ENCODE measurements at regions not wholly inside any gene's neighbourhood (a gene's known extent, or its start where the extent isn't known, plus 50 kb on each side); places are given as distances from the start of the nearest gene placed in this dataset.
"Not testable (repeated sequence)": the region's sequence is repeated elsewhere in the genome, so short reads cannot be mapped to it uniquely, and the experiment has no call there.

DNA sequence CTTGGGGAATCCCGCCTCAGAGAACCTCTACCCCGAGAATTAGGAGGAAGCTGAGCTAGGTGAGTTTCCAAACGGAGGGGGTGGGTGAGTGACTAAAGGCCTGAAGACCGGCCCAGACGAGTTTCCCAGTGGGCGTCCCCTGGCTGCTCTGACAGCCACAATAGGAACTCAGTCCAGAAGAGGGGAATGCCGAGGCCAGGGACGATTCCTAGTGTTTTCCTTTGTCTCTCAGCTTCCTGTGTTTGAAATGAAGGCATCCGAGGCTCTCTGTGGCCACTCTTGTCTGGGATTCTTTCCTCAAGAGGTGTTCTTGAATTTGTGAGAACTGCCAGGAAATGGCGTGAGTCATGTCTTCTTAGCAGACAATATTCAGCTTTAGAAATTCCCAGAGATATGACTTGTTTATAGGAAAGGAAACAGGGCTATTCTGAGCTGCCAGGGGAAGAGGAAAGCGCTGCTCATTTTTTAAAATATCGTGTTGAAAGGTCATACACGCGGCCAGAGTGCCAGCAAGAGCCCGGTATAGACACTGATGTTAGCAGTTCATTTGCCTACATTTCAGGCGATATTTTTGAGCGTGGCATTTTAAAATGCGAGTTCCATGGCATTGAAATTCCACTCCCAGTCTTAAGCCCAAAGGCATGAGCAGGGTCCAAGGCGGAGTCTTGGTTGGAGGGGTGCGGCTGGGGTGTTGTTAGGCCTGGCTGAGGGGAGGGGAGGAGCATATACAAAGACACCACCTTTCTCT, 169.1 kb upstream of the KLF7 start:
- Mint-ChIP-seq H3K27ac (peak overlapping the region; percentile 81), H3K4me3 (peak overlapping the region; percentile 3), H3K36me3 (ENCODE audit: low read depth) (no peaks in the 10 kb centered on the region), H3K9me3 (no peaks in the 10 kb centered on the region), H3K4me1 (ENCODE audit: low read depth) (peaks cover 87% of the 10 kb centered on the region), H3K27me3 (no peaks in the 10 kb centered on the region)

DNA sequence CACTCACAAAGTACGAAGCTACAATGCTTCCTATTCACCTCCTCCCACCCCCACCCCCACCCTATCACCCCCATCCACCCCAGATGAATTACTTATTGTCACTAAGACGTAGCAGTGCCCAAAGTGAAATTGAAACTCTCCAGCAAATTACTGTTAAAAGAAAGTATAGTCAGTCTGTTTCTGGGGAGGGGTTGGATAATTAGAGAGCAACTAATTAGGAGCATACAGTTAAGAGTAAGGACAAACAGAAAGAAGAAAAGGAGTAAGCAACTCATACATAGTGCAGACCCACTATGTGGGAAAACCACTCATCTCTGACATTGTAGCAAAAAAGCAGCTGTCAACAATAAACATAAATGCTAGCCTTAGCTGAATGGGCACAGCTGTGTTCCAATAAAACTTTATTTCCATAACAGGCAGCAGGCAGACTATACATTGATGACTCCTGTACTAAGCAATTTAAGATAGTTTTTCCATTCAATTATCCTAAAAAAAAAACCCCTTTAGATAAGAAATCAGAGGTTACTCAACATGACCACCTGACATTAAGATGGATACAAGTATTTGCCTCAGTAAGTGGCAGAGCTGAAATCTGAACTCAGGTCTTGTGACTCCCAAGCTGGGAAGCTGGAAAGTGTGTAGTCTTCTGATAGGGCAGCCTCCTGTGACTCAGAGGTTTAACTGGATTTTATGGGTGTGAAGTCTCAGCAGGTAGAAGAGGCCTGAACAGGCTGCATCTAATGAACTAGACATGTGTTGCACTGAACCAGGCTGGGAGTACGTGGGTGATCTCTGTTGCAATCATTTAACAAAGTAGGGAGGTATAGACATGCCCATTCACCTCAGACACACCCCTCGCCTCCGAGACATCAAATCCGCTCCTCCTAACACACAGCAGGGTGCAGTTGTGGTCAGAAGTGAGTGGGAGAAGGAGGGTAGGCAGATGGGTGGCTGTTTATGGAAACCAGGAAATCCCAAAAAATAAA, 171.8 kb upstream of the KLF7 start:
- Mint-ChIP-seq H3K4me1 (ENCODE audit: low read depth) (peaks cover 62% of the 10 kb centered on the region), H3K27me3 (no peaks in the 10 kb centered on the region), H3K36me3 (ENCODE audit: low read depth) (no peaks in the 10 kb centered on the region), H3K4me3 (peak overlapping the region; percentile 35), H3K9me3 (no peaks in the 10 kb centered on the region), H3K27ac (peak overlapping the region; percentile 91)

DNA sequence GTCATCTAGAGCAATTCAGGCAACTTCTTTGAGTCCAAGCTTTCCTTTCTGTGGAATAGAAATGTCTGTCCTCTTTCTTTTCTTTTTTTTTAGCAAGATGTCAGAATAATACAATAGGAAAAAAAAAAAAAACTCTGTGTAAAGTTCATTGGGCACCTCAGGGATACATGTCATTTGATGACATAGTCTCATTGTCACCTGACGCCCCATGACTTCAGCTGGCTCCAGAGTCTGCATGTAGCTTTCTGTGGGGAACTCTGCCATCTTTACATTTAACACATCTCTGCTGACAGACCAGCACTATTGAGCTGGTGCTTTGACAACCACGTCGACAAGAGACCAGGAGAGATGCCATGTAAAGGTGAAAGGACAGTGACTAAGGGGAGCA, 172.5 kb upstream of the KLF7 start:
- Mint-ChIP-seq H3K27ac (peak overlapping the region; percentile 91), H3K4me1 (ENCODE audit: low read depth) (peaks cover 55% of the 10 kb centered on the region), H3K36me3 (ENCODE audit: low read depth) (no peaks in the 10 kb centered on the region), H3K9me3 (no peaks in the 10 kb centered on the region), H3K27me3 (no peaks in the 10 kb centered on the region), H3K4me3 (no peak overlapping the region)

DNA sequence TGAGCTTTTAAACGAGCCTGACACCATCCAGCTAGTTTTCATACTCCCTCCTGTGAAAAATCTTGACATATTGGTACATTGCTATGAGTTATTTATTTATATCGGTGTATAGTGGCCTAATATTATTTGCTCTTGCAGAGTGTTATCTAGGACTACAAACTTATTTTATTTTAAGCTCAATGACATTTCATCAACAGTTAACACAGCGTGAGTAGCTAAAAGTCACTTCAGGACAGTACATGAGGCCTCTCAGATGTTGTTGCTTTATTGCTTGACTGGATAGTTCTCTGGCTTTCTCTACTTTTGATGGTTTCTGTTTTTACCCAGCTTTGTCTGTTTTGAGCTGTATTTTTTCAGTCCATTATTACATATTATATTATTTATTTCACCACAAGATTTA, 172.9 kb upstream of the KLF7 start:
- H3K27ac Mint-ChIP-seq, result no peak overlapping the region
- H3K36me3 Mint-ChIP-seq (ENCODE audit: low read depth), result no peaks in the 10 kb centered on the region
- no peaks in the 10 kb centered on the region for H3K27me3 Mint-ChIP-seq
- H3K4me1 Mint-ChIP-seq (ENCODE audit: low read depth), result peaks cover 52% of the 10 kb centered on the region
- no peak overlapping the region for H3K4me3 Mint-ChIP-seq
- H3K9me3 Mint-ChIP-seq, result no peaks in the 10 kb centered on the region

DNA sequence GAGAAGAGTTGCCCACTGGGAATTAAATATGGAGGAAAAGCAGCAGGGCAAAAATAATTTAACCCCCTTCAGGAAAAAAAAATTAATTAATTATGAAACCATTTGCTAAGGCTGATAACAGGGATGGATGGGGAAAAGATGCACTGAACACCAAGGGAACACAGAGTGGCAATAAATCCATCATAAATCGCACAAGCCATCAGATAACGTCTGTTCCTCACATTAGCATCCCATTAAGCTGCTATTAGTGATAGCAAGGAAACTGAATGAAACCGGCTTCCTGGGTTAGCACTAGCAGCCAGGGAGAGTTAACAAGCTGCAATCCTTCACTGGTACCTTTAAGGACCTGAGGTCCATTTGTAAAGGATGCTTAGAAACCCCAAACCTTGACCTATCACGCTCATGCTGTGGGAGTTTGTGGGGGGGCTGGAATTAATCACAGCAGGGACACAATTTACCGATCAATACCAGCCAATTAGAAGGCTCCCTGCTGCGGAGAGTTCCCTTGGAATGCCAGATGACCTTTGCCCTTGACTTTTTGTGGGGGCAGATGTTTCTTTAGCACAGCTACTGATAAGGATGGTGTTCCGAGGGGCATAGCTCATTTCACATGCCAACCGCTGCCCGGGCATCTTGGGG, 175.5 kb upstream of the KLF7 start:
- Mint-ChIP-seq H3K27ac (no peak overlapping the region), H3K4me1 (ENCODE audit: low read depth) (peaks cover 26% of the 10 kb centered on the region), H3K36me3 (ENCODE audit: low read depth) (no peaks in the 10 kb centered on the region), H3K9me3 (no peaks in the 10 kb centered on the region), H3K4me3 (no peak overlapping the region), H3K27me3 (no peaks in the 10 kb centered on the region)

DNA sequence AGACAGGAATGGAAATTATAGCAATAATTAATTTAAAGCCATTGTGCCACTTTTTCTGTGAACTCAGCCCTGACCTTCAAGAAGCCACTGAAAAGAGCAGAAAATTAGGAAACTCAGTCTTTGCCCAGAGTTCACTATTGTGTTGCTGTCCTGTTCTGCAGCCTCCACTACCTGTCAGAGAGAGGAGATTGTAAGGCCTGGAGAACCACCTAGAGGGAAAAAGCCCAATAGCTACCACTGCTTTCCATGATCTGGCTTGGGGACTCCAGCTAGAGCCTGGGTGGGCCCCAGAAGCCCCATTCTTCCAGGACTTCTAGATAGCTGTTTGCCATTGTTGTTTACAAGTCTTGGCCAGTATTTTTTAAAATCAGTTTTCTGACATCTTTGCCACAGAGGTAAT, 176.1 kb upstream of the KLF7 start:
- Mint-ChIP-seq H3K27me3 (no peaks in the 10 kb centered on the region), H3K9me3 (no peaks in the 10 kb centered on the region), H3K4me3 (no peak overlapping the region), H3K4me1 (ENCODE audit: low read depth) (peaks cover 21% of the 10 kb centered on the region), H3K36me3 (ENCODE audit: low read depth) (no peaks in the 10 kb centered on the region), H3K27ac (no peak overlapping the region)

DNA sequence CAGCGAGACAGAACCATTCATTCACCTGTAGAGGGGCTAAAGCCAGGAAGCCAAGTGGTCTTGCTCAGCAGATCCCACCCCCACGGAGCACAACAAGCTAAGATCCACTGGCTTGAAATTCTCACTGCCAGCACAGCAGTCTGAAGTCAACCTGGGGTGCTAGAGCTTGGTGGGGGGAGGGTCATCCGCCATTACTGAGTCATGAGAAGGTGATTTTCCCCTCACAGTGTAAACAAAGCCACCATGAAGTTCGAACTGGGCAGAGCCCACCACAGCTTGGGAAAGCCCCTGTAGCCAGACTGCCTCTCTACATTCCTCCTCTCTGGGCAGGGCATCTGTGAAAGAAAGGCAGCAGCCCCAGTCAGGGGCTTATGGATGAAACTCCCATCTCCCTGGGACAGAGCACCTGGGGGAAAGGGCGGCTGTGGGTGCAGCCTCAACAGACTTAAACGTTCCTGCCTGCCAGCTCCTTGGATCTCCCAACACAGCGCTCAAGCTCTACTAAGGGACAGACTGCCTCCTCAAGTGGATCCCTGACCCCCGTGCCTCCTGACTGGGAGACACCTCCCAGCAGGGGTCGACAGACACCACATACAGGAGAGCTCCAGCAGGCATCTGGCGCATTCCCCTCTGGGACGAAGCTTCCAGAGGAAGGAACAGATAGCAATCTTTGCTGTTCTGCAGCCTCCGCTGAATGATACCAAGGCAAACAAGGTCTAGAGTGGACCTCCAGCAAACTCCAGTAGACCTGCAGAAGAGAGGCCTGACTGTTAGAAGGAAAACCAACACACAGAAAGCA, 179.0 kb upstream of the KLF7 start:
- not testable (repeated sequence) for H3K4me1 Mint-ChIP-seq (ENCODE audit: low read depth); H3K27me3 Mint-ChIP-seq; H3K4me3 Mint-ChIP-seq; H3K27ac Mint-ChIP-seq; H3K9me3 Mint-ChIP-seq; H3K36me3 Mint-ChIP-seq (ENCODE audit: low read depth)

DNA sequence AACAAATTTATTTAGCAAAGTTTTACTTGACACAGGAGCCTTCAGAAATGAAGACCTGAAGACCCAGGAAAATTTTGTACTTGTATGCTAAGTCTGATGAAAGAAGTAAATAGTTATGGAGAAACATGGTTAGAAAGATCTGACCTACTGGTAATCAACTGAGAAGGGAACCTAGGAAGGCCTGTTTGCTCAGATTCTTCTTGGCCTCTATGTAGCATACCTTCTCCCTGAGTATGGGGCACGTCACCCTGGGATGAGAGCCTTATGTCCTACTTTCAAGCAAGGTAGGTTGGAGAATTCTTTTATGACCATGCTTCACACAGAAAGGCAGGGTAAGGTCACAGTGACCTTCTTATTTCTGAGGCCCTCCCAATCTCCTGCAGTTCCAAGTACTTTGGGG, 178.6 kb upstream of the CREB1 start:
- Mint-ChIP-seq H3K36me3 (ENCODE audit: low read depth) (no peaks in the 10 kb centered on the region), H3K27ac (no peak overlapping the region), H3K4me1 (ENCODE audit: low read depth) (peaks cover 8% of the 10 kb centered on the region), H3K9me3 (peaks cover 8% of the 10 kb centered on the region), H3K4me3 (no peak overlapping the region), H3K27me3 (no peaks in the 10 kb centered on the region)

DNA sequence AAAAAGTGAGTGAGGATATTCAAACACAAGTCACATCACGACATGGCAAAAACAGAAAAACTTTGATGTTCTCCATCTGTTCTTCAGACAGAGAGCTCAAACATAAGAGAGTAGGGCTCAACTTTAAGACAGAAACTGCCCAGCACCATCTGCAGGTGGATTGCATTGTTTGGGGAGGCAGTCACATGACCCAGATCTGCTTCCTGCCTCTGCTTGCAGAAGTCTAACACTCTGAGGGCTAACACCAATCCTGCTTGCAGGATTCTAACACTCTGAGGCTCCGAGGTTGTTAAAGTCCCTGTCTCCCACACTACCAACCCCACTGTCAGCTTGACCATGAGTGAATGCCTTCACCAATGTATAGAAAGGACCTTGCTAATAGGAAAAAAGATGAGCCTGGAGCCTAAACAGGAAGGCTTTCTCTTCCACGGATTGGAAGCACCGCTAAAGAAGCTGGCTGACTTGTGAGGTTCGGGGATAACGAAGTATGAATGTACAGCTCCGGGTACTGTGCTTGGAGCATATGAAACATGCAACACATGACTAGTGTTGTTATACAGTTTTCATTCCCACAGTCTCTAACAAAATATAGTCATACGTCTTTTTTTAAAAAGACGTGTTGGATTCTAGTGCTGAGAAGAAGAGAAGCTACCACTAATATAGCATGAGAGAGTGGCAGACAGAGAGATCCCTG, 176.6 kb upstream of the CREB1 start:
- Mint-ChIP-seq H3K27ac (no peak overlapping the region), H3K4me1 (ENCODE audit: low read depth) (peaks cover 8% of the 10 kb centered on the region), H3K36me3 (ENCODE audit: low read depth) (no peaks in the 10 kb centered on the region), H3K9me3 (no peaks in the 10 kb centered on the region), H3K27me3 (no peaks in the 10 kb centered on the region), H3K4me3 (no peak overlapping the region)

DNA sequence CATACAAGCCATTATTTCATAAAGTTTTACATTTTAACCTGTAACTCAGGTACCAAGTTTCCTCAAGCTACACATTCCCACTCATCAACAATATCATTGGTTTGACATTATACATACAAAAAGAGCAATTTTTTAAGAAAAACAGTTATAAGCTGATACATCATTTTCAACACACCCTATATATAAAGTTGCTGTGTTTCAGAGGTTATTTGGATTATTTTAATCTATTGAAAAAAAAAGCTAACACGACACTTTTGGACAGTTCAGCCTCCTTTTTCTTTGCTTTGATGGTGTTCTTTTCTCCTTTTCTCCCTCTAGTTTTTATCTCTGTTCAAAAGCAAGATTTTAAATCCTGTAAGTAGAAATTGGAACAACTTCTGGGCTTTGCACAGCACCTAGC, 175.9 kb upstream of the CREB1 start:
- Mint-ChIP-seq H3K36me3 (ENCODE audit: low read depth) (no peaks in the 10 kb centered on the region), H3K4me3 (no peak overlapping the region), H3K4me1 (ENCODE audit: low read depth) (peaks cover 8% of the 10 kb centered on the region), H3K9me3 (no peaks in the 10 kb centered on the region), H3K27me3 (no peaks in the 10 kb centered on the region), H3K27ac (no peak overlapping the region)

DNA sequence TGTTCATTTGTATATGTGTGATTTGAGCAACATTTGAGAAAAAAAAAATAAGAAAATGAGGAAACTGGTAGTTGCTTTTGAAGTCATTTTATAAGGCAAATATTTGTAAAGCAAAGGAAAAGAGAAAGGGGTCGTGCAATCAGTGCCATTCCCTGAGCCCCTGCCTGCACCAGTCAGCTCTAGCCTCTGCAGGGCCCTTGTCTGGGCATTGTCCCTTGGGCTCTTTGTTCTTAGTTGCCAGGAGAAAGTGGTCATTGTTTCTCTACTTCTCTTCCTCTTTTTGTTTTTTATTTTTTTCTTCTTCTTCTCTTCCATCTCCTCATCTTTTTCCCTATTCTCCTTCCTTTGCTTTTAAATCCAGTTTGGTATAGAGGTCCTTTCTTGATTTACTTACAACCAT, 175.3 kb upstream of the CREB1 start:
- H3K27ac Mint-ChIP-seq, result no peak overlapping the region
- no peaks in the 10 kb centered on the region for H3K27me3 Mint-ChIP-seq
- no peak overlapping the region for H3K4me3 Mint-ChIP-seq
- peaks cover 8% of the 10 kb centered on the region for H3K4me1 Mint-ChIP-seq (ENCODE audit: low read depth)
- no peaks in the 10 kb centered on the region for H3K36me3 Mint-ChIP-seq (ENCODE audit: low read depth)
- H3K9me3 Mint-ChIP-seq, result no peaks in the 10 kb centered on the region

DNA sequence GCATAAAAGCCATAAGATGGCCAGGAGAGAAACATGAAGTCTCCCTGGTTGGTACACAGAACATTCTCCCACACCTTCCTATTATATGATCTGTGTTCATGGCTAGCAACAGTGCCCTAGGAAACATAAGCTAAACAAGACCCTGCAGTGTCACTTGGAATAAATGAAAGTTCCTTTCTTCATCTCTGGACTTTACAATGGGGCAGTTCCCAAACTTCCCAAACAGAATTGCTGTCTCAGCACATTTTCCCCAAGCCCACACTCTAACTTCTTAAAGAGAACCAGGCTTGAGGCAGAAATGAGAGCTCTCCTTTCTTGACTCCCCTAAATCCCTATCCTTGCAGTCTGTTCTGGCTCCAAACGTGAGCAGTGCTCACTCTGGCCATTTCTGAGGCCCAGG, 173.2 kb upstream of the CREB1 start:
- no peak overlapping the region for H3K4me3 Mint-ChIP-seq
- peaks cover 8% of the 10 kb centered on the region for H3K4me1 Mint-ChIP-seq (ENCODE audit: low read depth)
- H3K9me3 Mint-ChIP-seq, result no peaks in the 10 kb centered on the region
- H3K27ac Mint-ChIP-seq, result no peak overlapping the region
- H3K27me3 Mint-ChIP-seq, result no peaks in the 10 kb centered on the region
- H3K36me3 Mint-ChIP-seq (ENCODE audit: low read depth), result no peaks in the 10 kb centered on the region

DNA sequence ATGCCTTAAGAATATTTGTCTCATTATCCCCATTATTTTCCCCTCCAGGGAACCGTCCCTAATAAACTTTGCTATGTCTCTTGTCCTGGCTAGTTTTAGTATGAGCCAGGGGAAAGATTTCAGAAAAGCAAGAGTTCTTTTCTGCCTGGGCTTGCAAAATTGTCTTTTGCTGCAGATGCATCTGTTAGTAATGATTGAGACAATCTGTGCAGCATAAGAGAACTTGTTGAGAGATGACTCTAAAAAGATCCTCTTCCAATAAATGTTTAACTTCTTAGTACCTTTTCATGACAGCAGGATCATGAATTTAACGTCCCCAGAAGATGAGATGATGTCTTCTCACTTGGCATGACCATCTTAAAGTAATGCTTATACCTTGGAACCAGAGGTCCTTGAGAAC, 172.5 kb upstream of the CREB1 start:
- no peak overlapping the region for H3K27ac Mint-ChIP-seq
- no peak overlapping the region for H3K4me3 Mint-ChIP-seq
- peaks cover 3% of the 10 kb centered on the region for H3K27me3 Mint-ChIP-seq
- H3K9me3 Mint-ChIP-seq, result no peaks in the 10 kb centered on the region
- no peaks in the 10 kb centered on the region for H3K36me3 Mint-ChIP-seq (ENCODE audit: low read depth)
- peaks cover 8% of the 10 kb centered on the region for H3K4me1 Mint-ChIP-seq (ENCODE audit: low read depth)

DNA sequence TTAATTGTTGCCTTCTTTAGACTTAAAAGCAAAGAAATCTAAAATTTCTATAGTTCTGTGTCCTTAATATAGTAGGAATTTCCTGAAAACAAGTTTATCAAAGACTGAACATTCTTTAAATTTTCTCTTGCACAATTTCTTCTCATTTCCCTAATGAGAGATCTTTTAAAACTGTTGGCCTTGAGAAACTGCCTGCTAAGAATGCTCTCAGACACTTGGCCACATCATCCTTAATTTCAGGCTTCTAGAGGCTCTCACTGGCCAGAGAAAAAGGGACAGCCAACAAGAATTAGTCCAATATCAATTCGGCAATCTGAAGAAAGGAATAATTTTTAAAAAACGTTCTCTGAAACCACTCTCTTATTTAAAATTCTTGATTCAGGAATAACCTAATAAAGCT, 167.0 kb upstream of the CREB1 start:
- Mint-ChIP-seq H3K36me3 (ENCODE audit: low read depth) (peaks cover 3% of the 10 kb centered on the region), H3K27ac (no peak overlapping the region)

More for the DNA sequence above, 167.0 kb upstream of the CREB1 start:
- Mint-ChIP-seq H3K4me3 (no peak overlapping the region), H3K4me1 (ENCODE audit: low read depth) (no peaks in the 10 kb centered on the region), H3K27me3 (peaks cover 4% of the 10 kb centered on the region), H3K9me3 (peaks cover 4% of the 10 kb centered on the region)

All from stimulated activated naive CD8-positive, alpha-beta T cell treated with anti-CD3 and anti-CD28 coated beads, Interleukin-15, Interleukin-2, amounts not matched to agents 100 ng/mL and 50 ng/mL, for 24 hours (primary cell).